ENCODE measurements at regions not wholly inside any gene's neighbourhood (a gene's known extent, or its start where the extent isn't known, plus 50 kb on each side); places are given as distances from the start of the nearest gene placed in this dataset.

GRCh38 chr5:145497052-145497451 lies 338.1 kb downstream of the PRELID2 start (continued):
- TF ChIP-seq CHD7 (IDR thresholded peaks at IDR 0.05; ENCODE audit: low read depth, low read length) (no peak), ZBTB7A (IDR thresholded peaks at IDR 0.05; ENCODE audit: borderline replicate concordance, control insufficient read depth, low read depth, low read length) (no peak), CREBBP (IDR thresholded peaks at IDR 0.05; ENCODE audit: low read depth, low read length) (no peak)

Data from K562 (cell line).